HL-60 (cell line): ENCODE measurements at regions not wholly inside any gene's neighbourhood (a gene's known extent, or its start where the extent isn't known, plus 50 kb on each side); places are given as distances from the start of the nearest gene placed in this dataset.

Experiments
- POLR2AphosphoS5 ChIP-seq: IDR thresholded peaks from 2 replicates; pipeline ENCODE4 v1.6.1; 2012; ENCODE audit warnings: low read depth
- SPI1 ChIP-seq: IDR thresholded peaks from 2 replicates; pipeline ENCODE4 v1.6.1; 2012; ENCODE audit warnings: low read depth, mild to moderate bottlenecking, borderline replicate concordance
- TF ChIP-seq, protein P1 (sequence below): IDR thresholded peaks from one replicate; pipeline ENCODE4 v1.5.1; 2011; ENCODE audit warnings: low read length, control low read depth, inconsistent platforms; ENCODE audit not compliant: insufficient read depth
- TF ChIP-seq, protein P2 (sequence below): IDR thresholded peaks from 2 replicates; pipeline ENCODE4 v1.6.1; 2012; ENCODE audit warnings: low read depth; ENCODE audit not compliant: insufficient replicate concordance

DNA sequence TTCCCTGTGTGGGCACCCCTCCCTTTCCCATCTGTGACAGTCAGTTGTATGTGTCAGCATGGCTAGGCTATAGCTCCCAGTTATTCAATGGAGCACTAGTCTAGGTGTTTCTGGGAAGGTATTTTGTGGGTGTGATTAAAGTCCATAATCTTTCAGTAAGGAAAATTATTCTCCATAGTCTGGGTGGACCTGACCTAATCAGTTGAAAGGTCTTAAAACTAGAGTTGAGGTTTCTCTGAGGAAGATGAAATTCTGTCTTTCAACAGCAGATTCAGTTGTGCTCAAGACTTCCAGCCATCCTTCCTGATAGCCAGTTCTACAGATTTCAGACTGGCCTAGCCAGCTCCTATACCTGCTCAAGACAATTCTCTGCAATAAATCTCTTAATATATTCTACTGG is 284.6 kb upstream of the PROK2 start:
- TF ChIP-seq, protein P1, sequence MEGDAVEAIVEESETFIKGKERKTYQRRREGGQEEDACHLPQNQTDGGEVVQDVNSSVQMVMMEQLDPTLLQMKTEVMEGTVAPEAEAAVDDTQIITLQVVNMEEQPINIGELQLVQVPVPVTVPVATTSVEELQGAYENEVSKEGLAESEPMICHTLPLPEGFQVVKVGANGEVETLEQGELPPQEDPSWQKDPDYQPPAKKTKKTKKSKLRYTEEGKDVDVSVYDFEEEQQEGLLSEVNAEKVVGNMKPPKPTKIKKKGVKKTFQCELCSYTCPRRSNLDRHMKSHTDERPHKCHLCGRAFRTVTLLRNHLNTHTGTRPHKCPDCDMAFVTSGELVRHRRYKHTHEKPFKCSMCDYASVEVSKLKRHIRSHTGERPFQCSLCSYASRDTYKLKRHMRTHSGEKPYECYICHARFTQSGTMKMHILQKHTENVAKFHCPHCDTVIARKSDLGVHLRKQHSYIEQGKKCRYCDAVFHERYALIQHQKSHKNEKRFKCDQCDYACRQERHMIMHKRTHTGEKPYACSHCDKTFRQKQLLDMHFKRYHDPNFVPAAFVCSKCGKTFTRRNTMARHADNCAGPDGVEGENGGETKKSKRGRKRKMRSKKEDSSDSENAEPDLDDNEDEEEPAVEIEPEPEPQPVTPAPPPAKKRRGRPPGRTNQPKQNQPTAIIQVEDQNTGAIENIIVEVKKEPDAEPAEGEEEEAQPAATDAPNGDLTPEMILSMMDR = no peak
- TF ChIP-seq SPI1 = no peak
- TF ChIP-seq, protein P2, sequence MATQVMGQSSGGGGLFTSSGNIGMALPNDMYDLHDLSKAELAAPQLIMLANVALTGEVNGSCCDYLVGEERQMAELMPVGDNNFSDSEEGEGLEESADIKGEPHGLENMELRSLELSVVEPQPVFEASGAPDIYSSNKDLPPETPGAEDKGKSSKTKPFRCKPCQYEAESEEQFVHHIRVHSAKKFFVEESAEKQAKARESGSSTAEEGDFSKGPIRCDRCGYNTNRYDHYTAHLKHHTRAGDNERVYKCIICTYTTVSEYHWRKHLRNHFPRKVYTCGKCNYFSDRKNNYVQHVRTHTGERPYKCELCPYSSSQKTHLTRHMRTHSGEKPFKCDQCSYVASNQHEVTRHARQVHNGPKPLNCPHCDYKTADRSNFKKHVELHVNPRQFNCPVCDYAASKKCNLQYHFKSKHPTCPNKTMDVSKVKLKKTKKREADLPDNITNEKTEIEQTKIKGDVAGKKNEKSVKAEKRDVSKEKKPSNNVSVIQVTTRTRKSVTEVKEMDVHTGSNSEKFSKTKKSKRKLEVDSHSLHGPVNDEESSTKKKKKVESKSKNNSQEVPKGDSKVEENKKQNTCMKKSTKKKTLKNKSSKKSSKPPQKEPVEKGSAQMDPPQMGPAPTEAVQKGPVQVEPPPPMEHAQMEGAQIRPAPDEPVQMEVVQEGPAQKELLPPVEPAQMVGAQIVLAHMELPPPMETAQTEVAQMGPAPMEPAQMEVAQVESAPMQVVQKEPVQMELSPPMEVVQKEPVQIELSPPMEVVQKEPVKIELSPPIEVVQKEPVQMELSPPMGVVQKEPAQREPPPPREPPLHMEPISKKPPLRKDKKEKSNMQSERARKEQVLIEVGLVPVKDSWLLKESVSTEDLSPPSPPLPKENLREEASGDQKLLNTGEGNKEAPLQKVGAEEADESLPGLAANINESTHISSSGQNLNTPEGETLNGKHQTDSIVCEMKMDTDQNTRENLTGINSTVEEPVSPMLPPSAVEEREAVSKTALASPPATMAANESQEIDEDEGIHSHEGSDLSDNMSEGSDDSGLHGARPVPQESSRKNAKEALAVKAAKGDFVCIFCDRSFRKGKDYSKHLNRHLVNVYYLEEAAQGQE = no peak
- no peak for TF ChIP-seq POLR2AphosphoS5
